Activated CD8-positive, alpha-beta T cell treated with anti-CD3 and anti-CD28 coated beads, Interleukin-2, amount 10 ng/mL, durations not matched to agents 7 days and 5 days (primary cell): ENCODE measurements at regions not wholly inside any gene's neighbourhood (a gene's known extent, or its start where the extent isn't known, plus 50 kb on each side); places are given as distances from the start of the nearest gene placed in this dataset.

ENCODE experiments used
- ATAC-seq: fragments of 150-1000 bp; cut with Tn5 transposase; one replicate; pipeline ENCODE4 v1.10.0; 2021; ENCODE audit warnings: moderate library complexity
- CTCF ChIA-PET: fragments of 350-600 bp; sonication (Branson Sonifier 250); formaldehyde crosslinking; loops from one replicate; lab custom pipeline; 2021; ENCODE audit warnings: antibody characterized with exemption; lab: Charles Lee
- POLR2A ChIA-PET: fragments of 350-600 bp; sonication (Branson Sonifier 250); formaldehyde crosslinking; loops from one replicate; lab custom pipeline; 2021; ENCODE audit warnings: antibody characterized with exemption; lab: Charles Lee
- DNase-seq: peaks from one replicate; pipeline ENCODE4 v3.0.0-alpha.2; 2020
- H3K27ac Mint-ChIP-seq: one replicate; pipeline ENCODE4 v1.8.0; 2021; ENCODE audit warnings: mild to moderate bottlenecking, mixed read lengths
- H3K27me3 Mint-ChIP-seq: one replicate; pipeline ENCODE4 v1.8.0; 2021; ENCODE audit warnings: low read depth, mixed read lengths
- H3K36me3 Mint-ChIP-seq: one replicate; pipeline ENCODE4 v1.8.0; 2021; ENCODE audit warnings: low read depth, mixed read lengths
- H3K4me1 Mint-ChIP-seq: one replicate; pipeline ENCODE4 v1.8.0; 2021; ENCODE audit warnings: low read depth, mixed read lengths
- H3K4me3 Mint-ChIP-seq: one replicate; pipeline ENCODE4 v1.8.0; 2021; ENCODE audit warnings: mild to moderate bottlenecking, mixed read lengths
- H3K9me3 Mint-ChIP-seq: one replicate; pipeline ENCODE4 v1.8.0; 2022; ENCODE audit warnings: mixed read lengths; ENCODE audit not compliant: insufficient read depth

DNA sequence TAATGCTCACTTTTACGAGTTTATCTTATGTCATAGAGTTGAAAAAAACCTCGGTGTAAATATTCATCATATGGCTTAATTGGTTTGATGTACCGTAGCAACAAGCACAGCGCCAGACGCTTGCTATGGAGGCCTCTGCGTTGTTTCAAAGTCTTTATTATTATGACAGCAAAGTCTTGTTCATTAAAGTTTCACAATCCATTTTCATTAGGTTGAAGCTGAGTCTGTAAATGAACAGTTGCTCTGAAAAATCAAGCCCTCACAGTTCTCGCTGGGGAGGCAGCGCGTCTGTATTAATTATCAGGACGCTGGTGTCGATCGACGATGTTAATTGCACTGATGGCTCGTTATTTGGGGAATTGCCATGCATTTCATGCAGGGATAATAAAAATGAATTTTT is 185.6 kb downstream of the INSC start:
- ATAC-seq (no peak), DNase-seq (no peak)
- no peaks in the 10 kb centered on the region for H3K27me3 Mint-ChIP-seq
- H3K4me3 Mint-ChIP-seq, result no peak overlapping the region
- H3K27ac Mint-ChIP-seq, result no peak overlapping the region
- no peaks in the 10 kb centered on the region for H3K4me1 Mint-ChIP-seq
- ChIA-PET CTCF (no interaction called here), POLR2A (no interaction called here)
- H3K9me3 Mint-ChIP-seq, result no peaks in the 10 kb centered on the region
- no peaks in the 10 kb centered on the region for H3K36me3 Mint-ChIP-seq

DNA sequence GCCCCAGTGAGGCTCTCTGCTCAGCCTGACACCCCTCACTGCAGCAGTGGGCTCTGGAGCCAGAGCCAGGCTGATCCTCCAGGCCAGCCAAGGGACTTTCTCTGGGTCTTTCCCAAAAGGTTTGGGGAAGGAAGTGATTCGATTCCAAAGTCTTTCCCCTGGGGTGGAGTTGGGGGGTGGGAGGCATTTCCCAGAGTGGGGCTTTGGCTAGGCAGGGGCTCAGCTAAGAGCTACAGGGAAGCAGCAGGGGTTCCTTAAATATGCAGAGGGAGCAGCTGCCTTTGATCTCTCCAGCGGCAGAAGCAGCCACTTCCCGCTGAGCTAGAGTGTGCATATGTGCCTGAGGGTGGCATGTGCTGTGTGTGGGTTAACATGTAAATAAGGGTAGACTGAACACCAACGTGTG is 192.9 kb downstream of the INSC start:
- H3K4me3 Mint-ChIP-seq, result no peak overlapping the region
- peaks cover 4% of the 10 kb centered on the region for H3K27me3 Mint-ChIP-seq
- no peaks in the 10 kb centered on the region for H3K9me3 Mint-ChIP-seq
- DNase-seq, result no peak
- no peaks in the 10 kb centered on the region for H3K36me3 Mint-ChIP-seq
- no peak overlapping the region for H3K27ac Mint-ChIP-seq
- ChIA-PET POLR2A (no interaction called here), CTCF (no interaction called here)
- peaks cover 2% of the 10 kb centered on the region for H3K4me1 Mint-ChIP-seq
- ATAC-seq, result no peak

DNA sequence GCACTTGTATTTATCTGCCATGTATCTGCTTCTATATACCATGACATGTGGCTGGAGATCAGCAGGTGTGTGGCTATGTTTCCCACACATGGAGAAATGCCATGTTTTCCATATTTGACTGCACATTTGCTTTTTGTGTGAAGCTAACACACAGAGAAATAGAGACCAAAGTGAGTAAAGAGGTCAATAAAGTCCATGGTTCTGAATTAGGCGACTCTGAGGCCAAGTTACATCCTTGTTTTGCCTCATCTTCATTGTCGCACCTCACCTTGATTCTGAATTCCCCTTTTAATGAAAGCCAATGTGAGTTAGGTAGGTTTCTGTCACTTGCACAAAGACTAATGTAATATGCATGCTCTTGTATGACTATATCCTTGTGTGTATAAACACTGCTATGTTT is 194.1 kb downstream of the INSC start:
- Mint-ChIP-seq H3K9me3 (no peaks in the 10 kb centered on the region), H3K27ac (no peak overlapping the region), H3K27me3 (peaks cover 4% of the 10 kb centered on the region), H3K4me1 (peaks cover 2% of the 10 kb centered on the region), H3K36me3 (no peaks in the 10 kb centered on the region), H3K4me3 (no peak overlapping the region)
- CTCF ChIA-PET, result no interaction called here
- POLR2A ChIA-PET, result no interaction called here
- DNase-seq, result no peak
- no peak for ATAC-seq

GRCh38 chr11:15309296-15309695 is 194.6 kb downstream of the INSC start:
- ATAC-seq, result no peak
- no peak overlapping the region for H3K27ac Mint-ChIP-seq
- ChIA-PET CTCF (no interaction called here), POLR2A (no interaction called here)
- DNase-seq, result no peak
- no peaks in the 10 kb centered on the region for H3K36me3 Mint-ChIP-seq
- peaks cover 2% of the 10 kb centered on the region for H3K4me1 Mint-ChIP-seq
- no peak overlapping the region for H3K4me3 Mint-ChIP-seq
- no peaks in the 10 kb centered on the region for H3K9me3 Mint-ChIP-seq
- peaks cover 4% of the 10 kb centered on the region for H3K27me3 Mint-ChIP-seq

GRCh38 chr11:15313862-15314261 is 199.1 kb downstream of the INSC start:
- no peak for ATAC-seq

DNA sequence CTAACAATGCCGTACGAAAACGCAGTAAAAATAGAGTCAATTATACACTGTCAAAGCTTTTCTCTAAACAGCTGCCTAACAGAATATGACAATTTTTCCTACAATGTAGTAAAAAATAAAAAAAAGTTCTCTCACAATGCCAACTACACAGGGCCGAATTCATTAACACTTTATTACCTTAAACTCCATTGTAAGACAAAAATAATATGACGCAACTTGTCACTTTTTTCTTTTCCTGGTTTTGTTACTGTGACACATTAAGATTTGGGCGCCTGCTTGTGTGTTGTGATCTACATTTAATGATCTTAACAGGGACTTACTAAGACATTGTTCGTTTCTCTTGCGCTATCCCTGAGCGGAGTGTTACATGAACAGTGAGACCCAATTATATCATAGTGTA is 204.1 kb downstream of the INSC start:
- peaks cover 2% of the 10 kb centered on the region for H3K27me3 Mint-ChIP-seq
- DNase-seq, result no peak
- H3K36me3 Mint-ChIP-seq, result no peaks in the 10 kb centered on the region
- ATAC-seq, result no peak
- ChIA-PET CTCF (interaction anchor here (0.9 kb wide), 1 partner anchor 17 kb away, joined by 3 read pairs; no protein-coding TSS in a partner anchor), POLR2A (no interaction called here)
- H3K4me3 Mint-ChIP-seq, result no peak overlapping the region
- H3K27ac Mint-ChIP-seq, result no peak overlapping the region
- no peaks in the 10 kb centered on the region for H3K9me3 Mint-ChIP-seq
- H3K4me1 Mint-ChIP-seq, result no peaks in the 10 kb centered on the region

More at GRCh38 chr11:15313862-15314261, 199.1 kb downstream of the INSC start:
- DNase-seq, result no peak
- H3K4me3 Mint-ChIP-seq, result no peak overlapping the region
- ChIA-PET CTCF (no interaction called here), POLR2A (no interaction called here)
- no peaks in the 10 kb centered on the region for H3K36me3 Mint-ChIP-seq
- H3K4me1 Mint-ChIP-seq, result no peaks in the 10 kb centered on the region
- no peaks in the 10 kb centered on the region for H3K9me3 Mint-ChIP-seq
- H3K27ac Mint-ChIP-seq, result no peak overlapping the region
- peaks cover 2% of the 10 kb centered on the region for H3K27me3 Mint-ChIP-seq

- no peak overlapping the region for H3K4me3 Mint-ChIP-seq
- H3K27me3 Mint-ChIP-seq, result peaks cover 2% of the 10 kb centered on the region
- DNase-seq (no peak), ATAC-seq (no peak)
- ChIA-PET POLR2A (no interaction called here), CTCF (no interaction called here)
- no peak overlapping the region for H3K27ac Mint-ChIP-seq
- H3K36me3 Mint-ChIP-seq, result no peaks in the 10 kb centered on the region
- H3K9me3 Mint-ChIP-seq, result no peaks in the 10 kb centered on the region
- no peaks in the 10 kb centered on the region for H3K4me1 Mint-ChIP-seq
These were observed 211.8 kb downstream of the INSC start for GRCh38 chr11:15326520-15326919.

- ATAC-seq (no peak), DNase-seq (no peak)
- CTCF ChIA-PET, result no interaction called here
- Mint-ChIP-seq H3K36me3 (no peaks in the 10 kb centered on the region), H3K9me3 (no peaks in the 10 kb centered on the region), H3K27ac (no peak overlapping the region), H3K4me1 (no peaks in the 10 kb centered on the region), H3K27me3 (no peaks in the 10 kb centered on the region), H3K4me3 (no peak overlapping the region)
- POLR2A ChIA-PET, result no interaction called here
These were observed 213.1 kb downstream of the INSC start for GRCh38 chr11:15327786-15328231.

- peaks cover 3% of the 10 kb centered on the region for H3K27me3 Mint-ChIP-seq
- no peak for ATAC-seq
- no peak overlapping the region for H3K27ac Mint-ChIP-seq
- no peaks in the 10 kb centered on the region for H3K9me3 Mint-ChIP-seq
- CTCF ChIA-PET, result no interaction called here
- no peaks in the 10 kb centered on the region for H3K36me3 Mint-ChIP-seq
- H3K4me3 Mint-ChIP-seq, result no peak overlapping the region
- POLR2A ChIA-PET, result no interaction called here
- no peaks in the 10 kb centered on the region for H3K4me1 Mint-ChIP-seq
- no peak for DNase-seq
These were observed 218.7 kb downstream of the INSC start for GRCh38 chr11:15333407-15333806.

- Mint-ChIP-seq H3K36me3 (no peaks in the 10 kb centered on the region), H3K9me3 (no peaks in the 10 kb centered on the region), H3K4me1 (no peaks in the 10 kb centered on the region), H3K27me3 (peaks cover 3% of the 10 kb centered on the region), H3K4me3 (no peak overlapping the region), H3K27ac (no peak overlapping the region)
- ATAC-seq (no peak), DNase-seq (no peak)
- ChIA-PET POLR2A (no interaction called here), CTCF (no interaction called here)
These were observed 220.0 kb downstream of the INSC start for GRCh38 chr11:15334766-15335165.

- CTCF ChIA-PET, result interaction anchor here (0.8 kb wide), 1 partner anchor 17 kb away, joined by 3 read pairs; no protein-coding TSS in a partner anchor
- POLR2A ChIA-PET, result no interaction called here
- Mint-ChIP-seq H3K27me3 (peaks cover 3% of the 10 kb centered on the region), H3K27ac (no peak overlapping the region), H3K4me1 (no peaks in the 10 kb centered on the region), H3K9me3 (no peaks in the 10 kb centered on the region), H3K36me3 (no peaks in the 10 kb centered on the region), H3K4me3 (no peak overlapping the region)
- ATAC-seq (no peak), DNase-seq (no peak)
These were observed 221.3 kb downstream of the INSC start for GRCh38 chr11:15336021-15336420.

GRCh38 chr11:15339302-15339701 is 224.6 kb downstream of the INSC start:
- H3K27ac Mint-ChIP-seq, result no peak overlapping the region
- ATAC-seq, result no peak
- CTCF ChIA-PET, result interaction anchor here (1.1 kb wide), 1 partner anchor 180 kb away, joined by 3 read pairs; no protein-coding TSS in a partner anchor

GRCh38 chr11:15341587-15341986 is 226.9 kb downstream of the INSC start:
- Mint-ChIP-seq H3K4me1 (no peaks in the 10 kb centered on the region), H3K9me3 (no peaks in the 10 kb centered on the region), H3K27me3 (peaks cover 3% of the 10 kb centered on the region), H3K36me3 (no peaks in the 10 kb centered on the region), H3K27ac (no peak overlapping the region), H3K4me3 (no peak overlapping the region)
- ATAC-seq (no peak), DNase-seq (no peak)
- ChIA-PET POLR2A (no interaction called here), CTCF (no interaction called here)

More at GRCh38 chr11:15339302-15339701, 224.6 kb downstream of the INSC start:
- Mint-ChIP-seq H3K9me3 (no peaks in the 10 kb centered on the region), H3K4me3 (no peak overlapping the region), H3K27me3 (peaks cover 3% of the 10 kb centered on the region), H3K4me1 (no peaks in the 10 kb centered on the region), H3K36me3 (no peaks in the 10 kb centered on the region)
- DNase-seq, result no peak
- POLR2A ChIA-PET, result no interaction called here
